Left lung (tissue), 4 donors: ENCODE measurements at regions not wholly inside any gene's neighbourhood (a gene's known extent, or its start where the extent isn't known, plus 50 kb on each side); places are given as distances from the start of the nearest gene placed in this dataset.
"Not testable (repeated sequence)": the region's sequence is repeated elsewhere in the genome, so short reads cannot be mapped to it uniquely, and the experiment has no call there.

Experiments
- ATAC-seq: fragments of 200-7000 bp; cut with Tn5 transposase; one replicate; pipeline ENCODE4 v1.9.1; 2020; ENCODE audit warnings: moderate library complexity
- DNase-seq, 4 donors: peaks; one replicate each; pipeline ENCODE4 v3.0.0-alpha.2; 2013 to 2020
- H3K27ac ChIP-seq, 2 donors: fragments of 200-600 bp; sonication (generic) in 1 of 2; one replicate each; pipeline versions ENCODE4 v1.5.0 to v1.8.0; 2020 to 2021
- H3K27me3 ChIP-seq, 2 donors: fragments of 200-600 bp; sonication (generic) in 1 of 2; one replicate each; pipeline versions ENCODE4 v1.5.0 to v1.8.0; 2020 to 2021
- H3K36me3 ChIP-seq, 2 donors: fragments of 200-600 bp; sonication (generic) in 1 of 2; one replicate each; pipeline versions ENCODE4 v1.5.0 to v1.8.0; 2020 to 2021
- H3K4me1 ChIP-seq, 2 donors: fragments of 200-600 bp; one replicate each; pipeline ENCODE4 v1.8.0; 2021
- H3K4me3 ChIP-seq, 2 donors: fragments of 200-600 bp; sonication (generic) in 1 of 2; one replicate each; pipeline versions ENCODE4 v1.5.0 to v1.8.0; 2020 to 2021; ENCODE audit warnings: mild to moderate bottlenecking in 1 of 2
- H3K9me3 ChIP-seq, 2 donors: fragments of 200-600 bp; sonication (generic) in 1 of 2; one replicate each; pipeline versions ENCODE4 v1.5.0 to v1.8.0; 2020 to 2021
- CTCF ChIP-seq, 2 donors: fragments of 200-600 bp; sonication (generic) in 1 of 2; IDR thresholded peaks; one replicate each; pipeline versions ENCODE4 v1.5.0 to v1.8.0; 2021; ENCODE audit warnings: antibody characterized with exemption in 2 of 2
- intact Hi-C, 2 donors: fragments of 100-400 bp; cut with DNase I; formaldehyde crosslinking; loops; one replicate each; pipeline versions ENCODE4 v1.11.2 to v1.14.2; 2022
- donor health status: DM: no; HTN: yes; CAD: no.
- donor health status: DM: no; HTN: no; CAD: no.

GRCh38 chr2:175275539-175275938 lies 94.0 kb upstream of the ATP5MC3 start:
- no peak overlapping the region for H3K27ac ChIP-seq
- no peak overlapping the region for H3K4me3 ChIP-seq
- H3K9me3 ChIP-seq: no peaks in the 10 kb centered on the region
- ATAC-seq (no peak), DNase-seq (no peak)
- no peak for TF ChIP-seq CTCF (IDR thresholded peaks at IDR 0.05)
- no peaks in the 10 kb centered on the region for H3K4me1 ChIP-seq
- no peaks in the 10 kb centered on the region for H3K27me3 ChIP-seq
- H3K36me3 ChIP-seq: no peaks in the 10 kb centered on the region
- intact Hi-C loops: no loop called here

GRCh38 chr2:175259164-175259563 lies 77.7 kb upstream of the ATP5MC3 start:
- H3K4me1 ChIP-seq: no peaks in the 10 kb centered on the region
- no peaks in the 10 kb centered on the region for H3K36me3 ChIP-seq
- no peak for TF ChIP-seq CTCF (IDR thresholded peaks at IDR 0.05)
- DNase-seq (no peak), ATAC-seq (no peak)
- H3K9me3 ChIP-seq: no peaks in the 10 kb centered on the region
- intact Hi-C loops: no loop called here
- H3K27ac ChIP-seq: no peak overlapping the region
- peaks cover 0 to 8% of the 10 kb centered on the region in 2 donors for H3K27me3 ChIP-seq
- no peak overlapping the region for H3K4me3 ChIP-seq

- Histone ChIP-seq H3K4me1 (no peaks in the 10 kb centered on the region), H3K27me3 (peaks cover 0 to 19% of the 10 kb centered on the region in 2 donors), H3K27ac (no peak overlapping the region), H3K36me3 (no peaks in the 10 kb centered on the region), H3K9me3 (no peaks in the 10 kb centered on the region), H3K4me3 (no peak overlapping the region)
- DNase-seq (peak in 1 of 4 donors; percentile 80), ATAC-seq (no peak)
- intact Hi-C loops: no loop called here
- TF ChIP-seq CTCF (IDR thresholded peaks at IDR 0.05): no peak
These were observed 75.5 kb upstream of the ATP5MC3 start for GRCh38 chr2:175256806-175257585.

- H3K27ac ChIP-seq, H3K9me3 ChIP-seq, H3K36me3 ChIP-seq, H3K4me1 ChIP-seq, H3K4me3 ChIP-seq, ATAC-seq, intact Hi-C loops, DNase-seq: not testable (repeated sequence)
- H3K27me3 ChIP-seq: peaks cover 0 to 20% of the 10 kb centered on the region in 2 donors
These were observed 74.9 kb upstream of the ATP5MC3 start for GRCh38 chr2:175256391-175256790.

- Histone ChIP-seq H3K9me3 (no peaks in the 10 kb centered on the region), H3K36me3 (no peaks in the 10 kb centered on the region), H3K27me3 (peaks cover 0 to 20% of the 10 kb centered on the region in 2 donors), H3K4me1 (no peaks in the 10 kb centered on the region), H3K4me3 (no peak overlapping the region), H3K27ac (no peak overlapping the region)
- DNase-seq (no peak), ATAC-seq (no peak)
- TF ChIP-seq CTCF (IDR thresholded peaks at IDR 0.05): no peak
- intact Hi-C loops: no loop called here
These were observed 72.4 kb upstream of the ATP5MC3 start for GRCh38 chr2:175253871-175254270.
